GM20431 (cell line): ENCODE measurements at regions not wholly inside any gene's neighbourhood (a gene's known extent, or its start where the extent isn't known, plus 50 kb on each side); places are given as distances from the start of the nearest gene placed in this dataset.

Experiments used
- in situ Hi-C: fragments of 300-500 bp; cut with MseI, MboI; formaldehyde crosslinking; loops from one replicate; pipeline ENCODE4 v1.15.0; 2020; ENCODE audit warnings: low sequenced_read_pairs; ENCODE audit not compliant: unreplicated experiment

- in situ Hi-C loops: no loop called here
These were observed 95.3 kb upstream of the SLC27A6 start for GRCh38 chr5:128869970-128870369.

DNA sequence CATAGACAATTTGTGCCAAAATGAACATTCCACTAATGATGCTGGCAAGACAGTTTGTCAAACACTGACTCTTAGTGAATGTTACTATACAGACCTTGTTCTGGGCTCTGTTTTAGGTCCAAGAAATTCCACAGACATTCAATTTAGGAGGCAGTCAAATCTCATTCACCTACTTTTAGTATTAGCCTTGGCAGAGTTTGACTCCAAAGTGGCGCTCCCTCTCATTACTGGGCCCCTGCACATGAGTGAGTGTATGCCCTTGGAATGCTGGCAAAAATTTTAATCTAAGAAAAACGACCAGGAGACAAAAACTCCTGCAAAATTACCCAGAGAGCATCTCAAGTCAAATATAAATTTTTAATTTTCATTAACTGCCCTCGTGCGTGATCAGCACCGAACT, 94.9 kb upstream of the SLC27A6 start:
- in situ Hi-C loops: no loop called here

GRCh38 chr5:128870923-128871322, 94.4 kb upstream of the SLC27A6 start:
- in situ Hi-C loops: no loop called here

DNA sequence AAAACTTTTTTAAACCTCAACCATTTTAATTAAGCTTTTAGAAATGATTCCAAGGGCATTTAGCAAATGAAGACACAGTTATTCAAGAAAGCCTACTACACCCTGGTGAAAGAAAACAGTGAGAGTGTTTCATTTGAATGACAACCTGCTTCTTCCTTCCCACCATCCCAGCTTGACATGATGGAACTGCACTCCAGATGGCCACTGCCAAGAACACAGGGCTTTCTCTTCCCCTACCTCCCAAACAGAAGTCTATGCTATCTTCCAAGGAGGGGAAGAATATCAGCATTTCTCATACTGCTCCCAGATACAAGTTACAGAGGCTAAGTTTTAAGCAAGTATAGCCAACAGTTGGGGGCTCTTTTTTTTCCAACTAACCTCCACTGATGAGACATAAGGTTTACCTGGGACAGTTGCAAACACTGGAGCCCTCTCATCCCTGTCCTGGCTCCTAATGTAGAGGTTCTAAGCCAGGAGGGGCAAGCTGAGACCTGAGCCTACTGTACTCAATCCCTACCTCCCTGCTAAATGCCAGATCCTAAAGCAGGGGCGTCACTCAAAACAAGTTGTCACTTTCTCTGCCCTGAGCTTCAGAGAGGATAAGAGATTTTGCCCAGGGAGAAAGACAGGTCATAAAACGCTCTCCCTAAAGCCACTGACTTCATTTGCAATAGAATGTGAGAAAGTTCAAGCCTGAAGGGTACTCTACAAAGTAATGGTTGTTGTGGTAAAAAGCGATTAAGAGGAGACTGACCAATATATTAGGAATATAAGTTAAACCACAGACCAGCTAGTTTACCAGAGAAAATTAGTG, 88.5 kb upstream of the SLC27A6 start:
- in situ Hi-C loops: no loop called here

DNA sequence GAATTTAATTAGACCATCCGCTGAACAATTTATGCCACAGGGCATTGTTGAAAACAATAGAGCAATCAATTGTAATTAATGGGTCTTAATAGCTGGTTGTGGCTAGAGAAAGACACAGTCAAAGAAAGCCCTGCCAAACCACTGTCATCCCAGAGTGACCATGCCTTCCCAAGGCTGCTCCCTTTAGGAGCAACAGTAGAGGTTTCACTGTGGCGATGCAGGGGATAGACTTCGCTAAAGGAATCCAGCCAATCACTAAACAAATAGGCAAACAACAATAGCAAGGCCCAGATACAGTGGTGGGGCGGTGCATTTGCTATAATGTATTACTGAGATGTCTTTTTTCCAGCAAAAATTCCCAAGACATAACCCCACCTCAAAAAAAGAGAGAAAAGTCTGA, 87.8 kb upstream of the SLC27A6 start:
- in situ Hi-C loops: no loop called here

DNA sequence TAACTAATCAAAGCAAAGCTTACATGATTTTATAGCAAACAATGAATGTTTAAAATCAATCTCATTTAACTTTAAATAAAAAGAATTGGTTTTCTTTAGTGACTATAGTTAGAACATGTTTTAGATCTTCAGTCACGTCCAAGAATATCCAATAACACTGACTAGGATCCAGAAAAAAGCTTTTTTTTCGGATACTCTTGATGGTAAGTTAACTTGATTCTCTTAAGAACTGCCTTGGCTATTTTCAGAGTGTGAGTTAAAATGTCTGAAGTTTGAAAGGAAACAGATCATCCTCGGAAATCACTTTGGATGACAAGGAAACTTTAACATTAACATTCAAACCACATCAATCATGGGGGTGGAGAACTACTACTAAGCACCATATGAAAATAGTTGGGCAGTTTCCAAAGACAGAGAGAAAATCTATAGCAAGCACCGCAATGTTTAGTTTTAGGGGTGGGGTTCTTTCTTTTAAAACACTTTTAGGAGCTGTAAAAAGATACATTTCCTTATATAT, 83.7 kb upstream of the SLC27A6 start:
- in situ Hi-C loops: no loop called here

- in situ Hi-C loops: no loop called here
These were observed 79.5 kb upstream of the SLC27A6 start for GRCh38 chr5:128885649-128886255.

DNA sequence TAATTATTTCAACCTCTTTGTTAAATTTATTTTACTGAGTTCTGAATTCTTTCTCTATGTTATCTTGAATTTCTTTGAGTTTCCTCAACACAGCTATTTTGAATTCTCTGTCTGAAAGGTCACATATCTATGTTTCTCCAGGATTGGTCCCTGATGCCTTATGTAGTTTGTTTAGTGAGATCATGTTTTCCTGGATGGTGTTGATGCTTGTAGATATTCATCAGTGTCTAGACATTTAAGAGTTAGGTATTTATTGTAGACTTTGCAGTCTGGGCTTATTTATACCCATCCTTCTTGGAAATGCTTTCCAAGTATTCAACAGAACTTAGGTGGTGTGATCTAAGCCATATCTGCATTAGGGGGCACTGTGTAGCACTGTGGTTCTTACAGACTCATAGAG, 70.2 kb upstream of the SLC27A6 start:
- in situ Hi-C loops: no loop called here

DNA sequence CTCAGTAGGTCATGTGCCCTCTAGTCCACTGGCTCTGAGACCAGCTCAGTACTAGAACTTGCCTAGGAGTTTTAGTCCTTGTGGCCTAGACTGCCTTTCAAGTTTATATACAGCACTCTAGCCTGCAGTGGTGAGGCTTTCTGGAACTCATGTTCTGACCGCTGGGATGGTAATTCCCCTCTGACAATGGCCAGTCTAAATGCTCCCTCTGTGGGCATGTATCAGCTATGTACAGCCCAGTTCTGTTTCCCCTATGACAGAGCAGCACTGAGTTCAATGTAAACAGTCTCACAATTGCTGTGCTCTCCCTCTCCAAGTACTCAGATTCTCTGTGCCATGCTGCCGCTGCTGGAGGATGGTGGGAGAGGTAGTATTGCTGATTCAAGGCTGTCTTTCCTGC, 68.6 kb upstream of the SLC27A6 start:
- in situ Hi-C loops: no loop called here

DNA sequence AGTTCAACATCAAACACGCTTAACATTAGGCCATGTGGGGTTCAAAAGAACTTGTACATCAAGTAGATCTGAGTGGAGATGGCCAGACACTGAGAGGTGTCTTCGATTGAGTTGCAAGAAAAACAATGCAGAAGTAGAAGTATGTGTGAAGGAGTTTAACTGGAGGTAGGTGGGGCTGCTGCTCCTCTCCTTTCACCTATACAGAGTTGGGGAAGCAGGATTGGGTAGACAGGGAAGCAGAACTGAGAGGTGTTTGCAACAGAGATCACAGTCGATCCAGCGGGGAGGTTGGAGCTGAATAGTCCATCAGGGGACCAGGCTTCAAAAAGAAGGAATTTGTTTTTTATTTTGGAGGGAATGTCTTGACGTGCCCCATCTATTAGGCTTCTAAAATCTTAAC, 61.7 kb upstream of the SLC27A6 start:
- in situ Hi-C loops: loop anchor here (25.0 kb wide), 1 partner anchor 234 kb away; no protein-coding TSS in a partner anchor

DNA sequence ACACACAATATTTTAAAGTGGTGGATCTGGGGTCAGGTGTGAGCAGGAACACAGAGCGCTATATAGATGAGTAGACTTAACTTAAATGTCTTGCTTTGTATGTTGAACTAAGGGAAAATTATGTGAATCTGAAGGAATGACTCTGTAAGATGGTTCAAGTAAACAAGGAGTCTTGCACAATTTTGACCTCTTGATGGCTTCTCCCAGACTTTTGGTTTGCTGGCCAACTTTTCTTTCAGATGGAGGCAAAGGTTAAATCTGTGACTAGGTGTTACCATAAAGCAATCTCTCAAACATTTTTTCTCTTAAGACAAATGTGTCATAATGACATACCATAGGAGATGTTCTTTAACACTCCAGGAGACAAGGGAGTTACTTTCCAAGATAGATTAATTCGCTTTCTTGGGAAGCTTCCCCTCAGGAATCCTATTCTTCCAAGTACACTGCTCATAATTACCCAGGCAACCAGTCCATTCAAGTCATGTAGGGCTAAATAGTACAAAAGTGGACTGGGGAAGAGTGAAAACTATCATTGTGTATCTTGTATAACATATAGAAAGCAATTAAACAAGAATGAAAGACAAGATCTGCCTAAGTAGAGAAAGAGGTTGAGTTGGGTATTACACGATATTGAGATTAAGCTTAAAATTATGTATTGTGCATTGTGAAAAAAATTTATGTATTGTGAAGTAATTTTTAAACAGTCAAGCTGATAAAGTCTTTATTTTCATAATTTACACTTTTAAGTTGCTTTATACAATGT, 60.3 kb upstream of the SLC27A6 start:
- in situ Hi-C loops: loop anchor here (25.0 kb wide), 1 partner anchor 232 kb away; no protein-coding TSS in a partner anchor

GRCh38 chr5:128905568-128906110, 59.6 kb upstream of the SLC27A6 start:
- in situ Hi-C loops: loop anchor here (25.0 kb wide), 1 partner anchor 232 kb away; no protein-coding TSS in a partner anchor

DNA sequence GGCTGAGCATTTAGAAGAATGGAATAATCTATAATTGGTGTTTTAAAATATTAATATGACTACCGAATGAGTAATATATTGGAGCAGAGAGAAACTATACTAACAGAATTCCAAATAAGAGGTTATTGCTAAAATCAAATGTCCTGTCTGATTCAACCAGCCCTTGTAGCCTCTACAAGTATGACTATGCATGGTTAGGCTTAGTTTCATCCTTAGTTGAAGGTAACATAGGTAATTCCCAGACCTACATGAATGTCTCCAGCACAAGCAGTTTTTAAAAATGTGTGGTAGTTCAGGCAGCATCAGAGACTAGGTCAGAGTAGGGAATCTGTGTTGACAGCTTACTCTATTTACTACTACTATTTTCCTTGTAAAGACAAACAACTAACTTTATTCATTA, 51.7 kb upstream of the SLC27A6 start:
- in situ Hi-C loops: loop anchor here (25.0 kb wide), 1 partner anchor 224 kb away; no protein-coding TSS in a partner anchor
